ENCODE measurements at regions not wholly inside any gene's neighbourhood (a gene's known extent, or its start where the extent isn't known, plus 50 kb on each side); places are given as distances from the start of the nearest gene placed in this dataset.
"Not testable (repeated sequence)": the region's sequence is repeated elsewhere in the genome, so short reads cannot be mapped to it uniquely, and the experiment has no call there.

- DNase-seq (ENCODE audit: low read depth), result no peak
These were observed 191.3 kb downstream of the UBE3A start for GRCh38 chr15:25247407-25248038.

- DNase-seq (ENCODE audit: low read depth), result not testable (repeated sequence)
These were observed 190.7 kb downstream of the UBE3A start for GRCh38 chr15:25248087-25248486.

GRCh38 chr15:25248583-25249235, 190.1 kb downstream of the UBE3A start:
- no peak for DNase-seq (ENCODE audit: low read depth)

DNA sequence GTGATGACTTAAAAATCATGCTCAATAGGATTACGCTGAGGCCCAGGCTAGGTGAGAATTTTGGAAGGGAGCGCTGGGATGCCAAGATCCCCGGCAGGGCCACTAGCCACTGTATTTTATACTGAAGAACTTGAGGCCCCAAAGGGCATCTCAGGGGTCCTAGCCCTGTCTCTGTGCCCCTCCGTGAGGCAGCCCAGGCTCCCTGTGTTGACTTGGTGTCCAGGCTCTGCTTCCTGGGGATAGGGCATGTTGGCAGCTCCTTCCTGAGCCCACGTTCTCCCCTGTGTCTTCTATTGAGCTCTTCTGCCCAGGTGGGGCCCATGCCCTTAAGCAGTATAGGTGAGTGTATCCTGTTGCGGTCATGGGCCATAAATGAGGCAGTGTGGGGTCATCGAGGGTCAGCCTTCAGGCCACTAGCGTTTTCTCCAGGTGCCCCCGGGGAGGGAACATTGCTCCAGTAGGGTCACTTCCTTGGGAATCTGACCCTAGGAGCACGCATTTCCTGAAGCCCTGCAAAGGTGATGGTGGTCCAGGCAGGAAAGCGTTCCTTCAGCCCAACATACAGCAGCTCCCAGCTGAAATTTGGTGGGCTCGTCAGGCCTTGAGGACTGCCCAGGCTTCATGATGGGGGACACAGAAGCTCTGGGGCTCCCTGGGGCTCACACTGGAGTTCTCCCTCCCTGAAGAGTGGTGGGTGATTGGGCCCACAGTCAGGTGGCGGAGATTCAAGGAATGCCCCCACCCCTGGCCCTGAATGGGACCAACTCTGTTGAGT, 189.4 kb downstream of the UBE3A start:
- no peak for DNase-seq (ENCODE audit: low read depth)

GRCh38 chr15:25250011-25250596, 188.7 kb downstream of the UBE3A start:
- DNase-seq (ENCODE audit: low read depth), result no peak

GRCh38 chr15:25250906-25251622, 187.8 kb downstream of the UBE3A start:
- DNase-seq (ENCODE audit: low read depth), result no peak

DNA sequence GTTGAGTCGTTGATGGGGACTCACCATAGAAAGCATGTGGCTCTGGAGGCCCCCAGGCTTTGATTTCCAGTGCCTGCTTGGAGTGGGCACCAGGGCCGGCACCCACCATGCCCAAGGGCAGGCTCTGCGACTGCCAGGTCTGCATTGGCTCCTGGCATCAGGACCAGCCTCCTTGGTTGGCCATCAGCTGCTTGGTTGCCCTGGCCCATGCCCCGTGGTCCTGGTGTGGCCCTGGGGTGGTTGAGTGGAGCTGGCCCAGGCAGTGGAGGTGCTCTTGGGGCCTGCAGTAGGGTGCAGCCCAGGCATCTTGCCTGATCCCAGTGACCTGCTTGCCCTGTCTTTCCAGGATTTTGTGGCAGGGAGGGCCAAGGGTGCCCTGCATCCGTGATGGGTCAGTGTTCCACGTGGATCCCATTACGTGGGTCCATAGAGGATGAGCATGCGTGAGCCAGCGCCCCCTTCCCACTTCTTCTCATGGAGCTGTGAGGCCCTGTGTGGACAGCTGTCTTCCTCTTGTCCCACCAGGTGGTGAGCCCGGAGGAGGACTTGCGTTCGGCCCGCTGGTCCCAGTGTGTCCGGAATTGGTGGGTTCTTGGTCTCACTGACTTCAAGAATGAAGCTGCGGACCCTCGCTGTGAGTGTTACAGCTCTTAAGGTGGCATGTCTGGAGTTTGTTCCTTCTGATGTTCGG, 187.0 kb downstream of the UBE3A start:
- no peak for DNase-seq (ENCODE audit: low read depth)

DNA sequence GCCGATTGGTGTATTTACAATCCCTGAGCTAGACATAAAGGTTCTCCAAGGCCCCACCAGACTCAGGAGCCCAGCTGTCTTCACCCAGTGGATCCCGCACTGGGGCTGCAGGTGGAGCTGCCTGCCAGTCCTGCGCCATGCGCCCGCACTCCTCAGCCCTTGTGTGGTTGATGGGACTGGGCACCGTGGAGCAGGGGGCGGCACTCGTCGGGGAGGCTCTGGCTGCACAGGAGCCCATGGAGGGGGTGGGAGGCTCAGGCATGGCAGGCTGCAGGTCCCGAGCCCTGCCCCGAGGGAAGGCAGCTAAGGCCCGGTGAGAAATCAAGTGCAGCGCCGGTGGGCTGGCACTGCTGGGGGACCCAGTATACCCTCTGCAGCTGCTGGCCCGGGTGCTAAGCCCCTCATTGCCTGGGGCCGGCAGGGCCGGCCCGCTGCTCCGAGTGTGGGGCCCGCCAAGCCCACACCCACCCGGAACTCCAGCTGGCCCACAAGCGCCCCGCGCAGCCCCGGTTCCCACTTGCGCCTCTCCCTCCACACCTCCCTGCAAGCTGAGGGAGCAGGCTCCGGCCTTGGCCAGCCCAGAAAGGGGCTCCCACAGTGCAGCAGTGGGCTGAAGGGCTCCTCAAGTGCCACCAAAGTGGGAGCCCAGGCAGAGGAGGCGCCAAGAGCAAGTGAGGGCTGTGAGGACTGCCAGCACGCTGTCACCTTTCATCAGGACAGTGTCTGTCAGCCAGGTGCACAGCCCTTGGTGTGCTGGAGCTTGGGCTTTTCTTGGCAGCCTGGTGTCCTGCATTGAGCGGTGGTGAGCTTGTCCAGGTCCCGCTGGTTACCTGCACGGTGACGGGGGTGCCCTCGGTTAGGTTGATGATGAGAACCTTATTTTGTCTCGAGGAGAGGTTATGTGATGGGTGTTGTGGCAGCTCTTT, 185.5 kb downstream of the UBE3A start:
- not testable (repeated sequence) for DNase-seq (ENCODE audit: low read depth)

DNA sequence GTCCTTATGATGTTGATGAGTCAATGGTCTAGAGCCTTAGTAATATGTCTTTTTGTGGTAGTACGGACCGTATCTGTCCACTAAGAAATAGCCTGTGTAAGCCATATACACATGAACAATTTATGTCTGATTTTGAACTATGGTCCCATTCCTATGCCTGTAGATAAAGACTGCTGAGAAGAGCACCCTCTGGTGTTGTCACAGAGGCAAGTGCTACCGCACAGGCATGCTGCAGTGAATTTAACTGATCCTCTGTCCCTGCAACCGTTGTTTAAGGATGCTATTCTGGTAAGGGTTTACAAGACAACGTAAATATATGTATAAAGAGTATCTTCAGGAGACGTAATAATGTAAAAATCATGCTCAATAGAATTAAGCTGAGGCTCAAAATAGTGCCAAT, 170.7 kb downstream of the UBE3A start:
- no peak for DNase-seq (ENCODE audit: low read depth)
